Hindlimb muscle (tissue), 1 donor: ENCODE measurements at regions not wholly inside any gene's neighbourhood (a gene's known extent, or its start where the extent isn't known, plus 50 kb on each side); places are given as distances from the start of the nearest gene placed in this dataset.
"Not testable (repeated sequence)": the region's sequence is repeated elsewhere in the genome, so short reads cannot be mapped to it uniquely, and the experiment has no call there.

ENCODE experiments used
- DNase-seq: peaks from one replicate; pipeline ENCODE4 v3.0.0-alpha.2; 2013

- DNase-seq = no peak
Observed at GRCh38 chr17:64771980-64772844, 110.1 kb upstream of the SMURF2 start.

GRCh38 chr17:64769712-64770111 is 107.6 kb upstream of the SMURF2 start:
- no peak for DNase-seq

DNA sequence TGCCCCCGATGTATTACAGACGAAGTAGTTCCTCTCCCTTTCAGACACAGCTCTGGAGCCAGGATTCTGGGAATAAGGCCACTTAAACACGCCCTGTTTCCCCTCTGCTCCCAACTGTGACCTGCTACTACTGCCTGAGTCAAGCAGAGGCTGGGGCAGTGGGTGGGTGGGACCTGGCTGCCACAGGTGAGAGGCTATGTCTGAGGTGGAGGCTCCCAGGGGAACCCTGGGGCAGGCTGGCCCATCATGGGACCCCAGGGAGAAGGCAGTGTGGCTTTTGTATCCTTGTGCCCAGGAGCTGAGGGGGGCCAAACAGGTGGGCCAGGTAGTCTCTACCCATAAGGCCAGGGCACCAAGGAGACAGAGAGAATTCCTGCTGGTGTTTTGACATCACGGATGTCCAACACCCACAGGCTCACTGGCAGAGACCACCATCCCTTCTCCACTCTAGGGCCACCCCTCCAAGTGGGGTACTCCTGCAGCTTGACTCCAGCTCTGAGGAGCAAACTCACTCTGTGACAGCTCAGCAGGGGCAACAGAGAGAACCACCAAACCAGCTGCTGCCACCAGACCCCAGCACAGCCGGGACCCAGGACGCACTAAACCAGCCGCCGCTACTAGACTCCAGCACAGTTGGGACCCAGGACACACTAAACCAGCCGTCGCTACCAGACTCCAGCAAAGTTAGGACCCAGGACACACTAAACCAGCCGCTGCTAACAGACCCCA is 105.3 kb upstream of the SMURF2 start:
- no peak for DNase-seq

GRCh38 chr17:64765191-64765889 is 103.2 kb upstream of the SMURF2 start:
- no peak for DNase-seq

DNA sequence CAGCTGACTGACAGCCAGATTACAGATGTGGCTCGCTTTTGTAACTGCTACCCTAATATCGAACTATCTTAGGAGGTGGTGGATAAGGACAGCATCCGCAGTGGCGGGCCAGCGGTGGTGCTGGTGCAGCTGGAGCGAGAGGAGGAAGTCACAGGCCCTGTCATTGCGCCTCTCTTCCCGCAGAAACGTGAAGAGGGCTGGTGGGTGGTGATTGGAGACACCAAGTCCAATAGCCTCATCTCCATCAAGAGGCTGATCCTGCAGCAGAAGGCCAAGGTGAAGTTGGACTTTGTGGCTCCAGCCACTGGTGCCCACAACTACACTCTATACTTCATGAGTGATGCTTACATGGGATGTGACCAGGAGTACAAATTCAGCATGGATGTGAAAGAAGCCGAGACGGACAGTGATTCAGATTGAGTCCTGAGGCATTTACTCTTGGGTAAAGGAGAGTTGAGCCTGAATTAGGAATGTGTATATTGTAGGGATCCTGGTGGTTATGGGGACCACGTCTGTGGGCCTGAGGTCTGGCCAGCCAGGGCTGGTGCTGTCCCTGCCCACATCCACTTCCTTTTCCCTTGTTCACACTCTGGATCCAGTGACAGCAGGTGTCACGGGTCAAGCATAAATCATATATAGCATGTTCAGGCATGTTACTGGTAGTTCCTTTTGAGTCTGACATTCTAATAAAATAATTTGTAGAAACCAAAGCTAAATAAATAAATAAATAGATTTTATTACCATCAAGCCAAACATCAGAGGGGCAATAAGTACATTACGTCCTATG is 89.0 kb upstream of the SMURF2 start:
- no peak for DNase-seq

- DNase-seq = no peak
Observed at GRCh38 chr17:64750478-64750877, 88.4 kb upstream of the SMURF2 start.

DNA sequence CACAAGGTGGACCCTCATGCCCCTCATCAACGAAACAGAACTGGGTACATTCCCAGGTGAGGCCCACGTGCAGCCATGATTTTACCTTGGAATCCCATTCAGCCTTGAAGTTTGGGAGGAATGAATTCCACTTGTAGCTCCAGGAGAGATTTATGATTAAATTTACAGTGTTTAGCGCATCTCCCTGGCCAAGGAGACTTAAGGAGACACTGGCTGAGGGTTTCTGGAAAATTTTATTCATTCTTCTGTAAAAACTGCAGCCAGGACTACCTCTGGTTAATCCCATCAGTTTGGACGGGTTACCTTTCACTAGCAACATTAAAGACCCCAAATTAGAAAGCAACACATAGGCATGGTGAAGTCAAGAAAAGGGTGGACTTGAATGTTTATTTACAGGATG is 87.2 kb upstream of the SMURF2 start:
- no peak for DNase-seq

DNA sequence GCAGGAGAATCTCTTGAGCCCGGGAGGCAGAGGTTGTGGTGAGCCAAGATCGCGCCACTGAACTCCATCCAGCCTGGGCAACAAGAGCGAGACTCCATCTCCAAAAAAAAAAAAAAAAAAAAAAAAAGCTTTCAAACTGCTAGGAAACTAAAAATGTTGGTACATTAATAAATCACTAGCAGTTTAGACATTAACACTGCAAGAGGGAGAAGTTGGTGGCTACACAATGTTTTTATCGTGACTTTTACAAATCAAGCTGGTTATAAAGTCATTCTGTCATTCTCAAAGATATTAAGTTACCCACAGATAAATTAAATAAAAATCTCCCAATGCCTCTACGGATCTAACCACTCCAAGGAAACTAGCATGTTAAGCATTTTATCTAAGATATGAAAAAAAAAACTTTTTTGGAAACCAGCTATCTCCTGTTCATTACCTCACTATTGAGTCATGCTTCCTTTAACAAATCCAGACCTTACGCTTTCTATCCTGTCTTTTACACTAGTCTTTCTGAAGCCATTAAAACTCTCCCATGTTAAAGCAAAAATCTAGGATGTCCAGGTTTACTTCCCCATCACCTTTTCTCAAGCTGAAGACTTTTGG is 85.9 kb upstream of the SMURF2 start:
- no peak for DNase-seq

DNA sequence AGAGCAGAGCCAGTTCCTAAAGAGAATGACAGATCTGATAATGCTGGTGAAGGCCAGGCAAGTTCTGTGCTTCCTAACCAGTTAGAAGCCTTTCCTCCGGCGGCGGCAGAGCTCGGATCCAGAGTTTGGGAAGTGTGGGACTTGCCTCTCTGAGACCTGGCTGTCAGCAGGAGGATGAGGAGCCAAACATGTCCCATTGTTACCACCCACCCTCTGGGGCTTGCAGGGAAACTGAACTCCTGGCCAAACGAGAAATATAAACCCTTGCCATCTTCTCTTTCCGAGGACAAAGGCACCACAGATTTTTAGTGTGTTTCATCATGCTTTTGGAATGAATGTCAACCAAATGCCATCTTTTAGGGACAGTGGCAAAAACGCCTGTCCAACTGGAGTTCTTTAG is 80.2 kb upstream of the SMURF2 start:
- DNase-seq = peak; percentile 29

GRCh38 chr17:64741916-64742315 is 79.8 kb upstream of the SMURF2 start:
- DNase-seq = peak; percentile 37

- DNase-seq = peak; percentile 36
Observed at GRCh38 chr17:64741038-64741641, 79.0 kb upstream of the SMURF2 start.

- DNase-seq = peak; percentile 32
Observed at GRCh38 chr17:64739316-64740058, 77.4 kb upstream of the SMURF2 start.

GRCh38 chr17:64736804-64737492 is 74.8 kb upstream of the SMURF2 start:
- no peak for DNase-seq

- DNase-seq = peak; percentile 59
Observed at GRCh38 chr17:64732336-64733006, 70.4 kb upstream of the SMURF2 start.

GRCh38 chr17:64730023-64730422 is 67.9 kb upstream of the SMURF2 start:
- not testable (repeated sequence) for DNase-seq

DNA sequence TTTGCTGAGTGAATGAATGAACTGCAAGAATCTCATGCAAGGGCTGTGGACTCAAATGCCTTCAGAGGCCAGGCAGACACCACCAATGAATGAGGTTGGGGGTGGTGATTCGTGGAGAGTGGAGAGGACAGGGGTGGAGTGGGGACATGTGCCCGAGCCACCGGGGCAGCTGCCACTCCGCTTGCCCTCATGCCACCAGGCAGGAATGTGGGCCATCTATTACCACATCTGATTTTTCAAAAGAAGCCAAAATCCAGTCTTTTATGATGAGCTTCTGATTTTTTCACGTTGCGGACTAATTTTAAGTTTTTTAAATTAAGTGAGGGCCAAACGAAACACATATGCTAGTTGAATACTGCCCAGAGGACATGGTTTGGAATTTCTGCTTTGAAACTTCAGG is 67.1 kb upstream of the SMURF2 start:
- DNase-seq = no peak

GRCh38 chr17:64728041-64728695 is 66.1 kb upstream of the SMURF2 start:
- no peak for DNase-seq

GRCh38 chr17:64726025-64726424 is 63.9 kb upstream of the SMURF2 start:
- DNase-seq = not testable (repeated sequence)

- DNase-seq = peak; percentile 35
Observed at GRCh38 chr17:64724246-64724645, 62.1 kb upstream of the SMURF2 start.
